Suprapubic skin (tissue), 3 donors: ENCODE measurements at regions not wholly inside any gene's neighbourhood (a gene's known extent, or its start where the extent isn't known, plus 50 kb on each side); places are given as distances from the start of the nearest gene placed in this dataset.

Experiments used
- POLR2AphosphoS5 ChIP-seq, 3 donors: sonication (generic); formaldehyde crosslinking; IDR thresholded peaks; one replicate each; pipeline ENCODE4 v1.6.1; 2017; ENCODE audit warnings: antibody characterized with exemption in 3 of 3
- TF ChIP-seq, protein P1 (sequence below), 2 donors: fragments of 200-600 bp in 1 of 2; fragments of 450-650 bp in 1 of 2; sonication (generic) in 1 of 2; IDR thresholded peaks; one replicate each; pipeline ENCODE4 v1.5.1; 2016 to 2019; ENCODE audit warnings: antibody characterized with exemption in 2 of 2, mild to moderate bottlenecking in 1 of 2, moderate library complexity in 1 of 2

DNA sequence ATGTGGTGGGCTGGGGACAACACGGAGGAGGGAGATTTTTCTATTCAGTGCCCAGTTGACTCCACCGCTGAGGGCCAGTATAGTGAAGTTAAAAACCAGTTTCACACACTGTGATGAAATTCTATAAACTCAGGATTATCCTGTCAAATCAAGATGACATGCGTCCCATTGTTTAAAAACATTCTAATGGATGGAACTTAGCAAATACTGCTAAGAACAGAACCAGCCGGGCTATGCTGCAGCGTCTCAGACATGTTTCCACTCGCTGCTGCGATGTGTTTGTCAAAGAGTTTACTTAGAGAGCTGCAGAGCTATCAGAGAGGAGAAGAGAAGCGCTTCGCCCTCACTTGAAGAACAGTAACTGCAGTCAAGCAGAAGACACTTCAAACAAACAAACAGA lies 212.6 kb upstream of the FOXQ1 start:
- TF ChIP-seq, protein P1, sequence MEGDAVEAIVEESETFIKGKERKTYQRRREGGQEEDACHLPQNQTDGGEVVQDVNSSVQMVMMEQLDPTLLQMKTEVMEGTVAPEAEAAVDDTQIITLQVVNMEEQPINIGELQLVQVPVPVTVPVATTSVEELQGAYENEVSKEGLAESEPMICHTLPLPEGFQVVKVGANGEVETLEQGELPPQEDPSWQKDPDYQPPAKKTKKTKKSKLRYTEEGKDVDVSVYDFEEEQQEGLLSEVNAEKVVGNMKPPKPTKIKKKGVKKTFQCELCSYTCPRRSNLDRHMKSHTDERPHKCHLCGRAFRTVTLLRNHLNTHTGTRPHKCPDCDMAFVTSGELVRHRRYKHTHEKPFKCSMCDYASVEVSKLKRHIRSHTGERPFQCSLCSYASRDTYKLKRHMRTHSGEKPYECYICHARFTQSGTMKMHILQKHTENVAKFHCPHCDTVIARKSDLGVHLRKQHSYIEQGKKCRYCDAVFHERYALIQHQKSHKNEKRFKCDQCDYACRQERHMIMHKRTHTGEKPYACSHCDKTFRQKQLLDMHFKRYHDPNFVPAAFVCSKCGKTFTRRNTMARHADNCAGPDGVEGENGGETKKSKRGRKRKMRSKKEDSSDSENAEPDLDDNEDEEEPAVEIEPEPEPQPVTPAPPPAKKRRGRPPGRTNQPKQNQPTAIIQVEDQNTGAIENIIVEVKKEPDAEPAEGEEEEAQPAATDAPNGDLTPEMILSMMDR (IDR thresholded peaks at IDR 0.05) = no peak
- TF ChIP-seq POLR2AphosphoS5 (IDR thresholded peaks at IDR 0.05) = no peak
